ENCODE measurements at regions not wholly inside any gene's neighbourhood (a gene's known extent, or its start where the extent isn't known, plus 50 kb on each side); places are given as distances from the start of the nearest gene placed in this dataset.

DNA sequence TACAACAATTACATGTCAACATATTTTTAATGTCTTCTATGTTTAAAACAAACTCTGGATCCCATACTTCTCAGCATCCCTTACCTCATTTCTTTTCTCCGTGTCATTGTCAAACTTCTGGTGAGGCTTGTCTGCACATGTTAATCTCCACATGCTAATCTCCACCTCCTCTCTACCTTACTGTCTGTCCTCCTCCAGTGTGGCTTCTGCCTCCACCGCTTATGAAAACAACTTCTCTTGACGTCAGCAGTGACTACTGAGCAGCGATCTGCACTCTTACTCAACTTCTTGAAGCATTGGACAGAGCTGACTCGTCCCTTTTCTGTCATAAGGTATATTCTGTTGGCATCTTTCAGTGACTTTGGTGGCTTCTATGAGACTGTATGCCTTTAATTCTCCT lies 338.2 kb upstream of the THRB start:
- Histone ChIP-seq H3K9me1 (ENCODE audit: insufficient read depth, low read length) (no peaks in the 10 kb centered on the region), H3K79me1 (ENCODE audit: low read depth in 1 of 2, low read length in 2 of 2) (no peaks in the 10 kb centered on the region), H3K18ac (ENCODE audit: low read depth, low read length) (no peak overlapping the region), H3K4me2 (ENCODE audit: low read depth, low read length) (no peak overlapping the region), H3K56ac (ENCODE audit: extremely low read depth, insufficient read depth, low read length) (no peak overlapping the region), H3K27ac (ENCODE audit: insufficient read depth, low read length) (no peak overlapping the region), H3K4ac (ENCODE audit: low read depth, low read length) (no peak overlapping the region), H3K14ac (replicated peaks; ENCODE audit: low read depth, low read length) (no peak overlapping the region), H2AK5ac (ENCODE audit: low read depth, low read length) (no peak overlapping the region), H3K4me3 (ENCODE audit: insufficient read depth, low read depth, low read length) (no peak overlapping the region), H2BK120ac (ENCODE audit: low read depth, low read length) (no peak overlapping the region), H2AFZ (replicated peaks; ENCODE audit: low read length, poor library complexity) (no peak overlapping the region), H3K23ac (ENCODE audit: low read depth, low read length) (no peak overlapping the region), H3K9me3 (ENCODE audit: control insufficient read depth, insufficient read depth, low read length) (no peaks in the 10 kb centered on the region), H3K9ac (ENCODE audit: low read depth, low read length) (no peak overlapping the region), H3K27me3 (ENCODE audit: control insufficient read depth, insufficient read depth, low read length) (peaks cover 11% of the 10 kb centered on the region; the same call in 1 of the 2 replicates), H4K8ac (ENCODE audit: low read depth in 2 of 2, low read length in 2 of 2) (no peak overlapping the region), H4K5ac (ENCODE audit: low read depth, low read length) (no peak overlapping the region), H3K36me3 (ENCODE audit: control insufficient read depth, insufficient read depth, low read length) (no peaks in the 10 kb centered on the region), H2BK5ac (ENCODE audit: low read depth, low read length, poor library complexity, severe bottlenecking) (no peak overlapping the region), H3K4me1 (ENCODE audit: control insufficient read depth, insufficient read depth, low read length) (no peaks in the 10 kb centered on the region), H4K91ac (ENCODE audit: insufficient read depth, low read depth, low read length) (no peak overlapping the region), H4K20me1 (ENCODE audit: insufficient read depth, low read length) (no peaks in the 10 kb centered on the region), H2BK20ac (ENCODE audit: low read depth, low read length) (no peak overlapping the region), H2AK9ac (replicated peaks; ENCODE audit: low read depth, low read length, poor library complexity) (no peak overlapping the region), H2BK15ac (ENCODE audit: low read depth, low read length) (no peak overlapping the region)
- ChIA-PET CTCF (no interaction called here), POLR2A (ENCODE audit: unreplicated experiment) (no interaction called here)
- in situ Hi-C loops (cut with MboI; ENCODE audit: low sequenced_read_pairs), result no loop called here
- no peak for ATAC-seq (ENCODE audit: low read depth)
- WGBS, 2 experiments (ENCODE audit: extremely low coverage in 2 of 2, insufficient read length in 1 of 2), result 67% methylated on average over 1 of the region's 5 CpGs; no CpG with 5 or more reads in 1 of the 2 experiments
- no peak for TF ChIP-seq MAFK (IDR thresholded peaks at IDR 0.05; ENCODE audit: low read depth, low read length)
- TF ChIP-seq CEBPB (IDR thresholded peaks at IDR 0.05; ENCODE audit: low read depth, low read length), result no peak
- TF ChIP-seq, protein P1, sequence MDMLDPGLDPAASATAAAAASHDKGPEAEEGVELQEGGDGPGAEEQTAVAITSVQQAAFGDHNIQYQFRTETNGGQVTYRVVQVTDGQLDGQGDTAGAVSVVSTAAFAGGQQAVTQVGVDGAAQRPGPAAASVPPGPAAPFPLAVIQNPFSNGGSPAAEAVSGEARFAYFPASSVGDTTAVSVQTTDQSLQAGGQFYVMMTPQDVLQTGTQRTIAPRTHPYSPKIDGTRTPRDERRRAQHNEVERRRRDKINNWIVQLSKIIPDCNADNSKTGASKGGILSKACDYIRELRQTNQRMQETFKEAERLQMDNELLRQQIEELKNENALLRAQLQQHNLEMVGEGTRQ (IDR thresholded peaks at IDR 0.05; ENCODE audit: low read depth, low read length), result no peak
- no peak for TF ChIP-seq CHD1 (IDR thresholded peaks at IDR 0.05; ENCODE audit: low read depth, low read length)
- TF ChIP-seq, protein P2, sequence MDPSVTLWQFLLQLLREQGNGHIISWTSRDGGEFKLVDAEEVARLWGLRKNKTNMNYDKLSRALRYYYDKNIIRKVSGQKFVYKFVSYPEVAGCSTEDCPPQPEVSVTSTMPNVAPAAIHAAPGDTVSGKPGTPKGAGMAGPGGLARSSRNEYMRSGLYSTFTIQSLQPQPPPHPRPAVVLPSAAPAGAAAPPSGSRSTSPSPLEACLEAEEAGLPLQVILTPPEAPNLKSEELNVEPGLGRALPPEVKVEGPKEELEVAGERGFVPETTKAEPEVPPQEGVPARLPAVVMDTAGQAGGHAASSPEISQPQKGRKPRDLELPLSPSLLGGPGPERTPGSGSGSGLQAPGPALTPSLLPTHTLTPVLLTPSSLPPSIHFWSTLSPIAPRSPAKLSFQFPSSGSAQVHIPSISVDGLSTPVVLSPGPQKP (IDR thresholded peaks at IDR 0.05; ENCODE audit: borderline replicate concordance, low read depth, low read length), result no peak
- intact Hi-C loops (cut with micrococcal nuclease), result no loop called here
- no peak for DNase-seq
- dilution Hi-C loops (cut with HindIII; ENCODE audit: low sequenced_read_pairs, unreplicated experiment), result no loop called here
- no TSS peak for BruUV-seq (replicated peaks)
